GM06990 (cell line): ENCODE measurements at regions not wholly inside any gene's neighbourhood (a gene's known extent, or its start where the extent isn't known, plus 50 kb on each side); places are given as distances from the start of the nearest gene placed in this dataset.
A peak's percentile ranks its signal among the peaks of the same experiment; 100 is the strongest.

Source experiments
- DNase-seq: peaks from one replicate; pipeline ENCODE4 v3.0.0-alpha.2; 2011; ENCODE audit not compliant: insufficient read length; ENCODE audit errors: extremely low read depth
- H3K27me3 ChIP-seq: replicated peaks from 2 replicates; pipeline ENCODE4 v1.6.0; 2011; ENCODE audit warnings: low read length; ENCODE audit not compliant: control insufficient read depth, insufficient read depth
- H3K36me3 ChIP-seq: 2 replicates; pipeline ENCODE4 v1.5.1; 2011; ENCODE audit warnings: low read length; ENCODE audit not compliant: control insufficient read depth, insufficient read depth
- H3K4me3 ChIP-seq: replicated peaks from 2 replicates; pipeline ENCODE4 v1.5.1; 2011; ENCODE audit warnings: low read depth, mild to moderate bottlenecking, control low read depth, low read length
- TF ChIP-seq, protein P1 (sequence below): IDR thresholded peaks from 2 replicates; pipeline ENCODE4 v1.5.1; 2011; ENCODE audit warnings: low read length, control low read depth, mild to moderate bottlenecking, inconsistent platforms; ENCODE audit not compliant: insufficient read depth, poor library complexity, severe bottlenecking

DNA sequence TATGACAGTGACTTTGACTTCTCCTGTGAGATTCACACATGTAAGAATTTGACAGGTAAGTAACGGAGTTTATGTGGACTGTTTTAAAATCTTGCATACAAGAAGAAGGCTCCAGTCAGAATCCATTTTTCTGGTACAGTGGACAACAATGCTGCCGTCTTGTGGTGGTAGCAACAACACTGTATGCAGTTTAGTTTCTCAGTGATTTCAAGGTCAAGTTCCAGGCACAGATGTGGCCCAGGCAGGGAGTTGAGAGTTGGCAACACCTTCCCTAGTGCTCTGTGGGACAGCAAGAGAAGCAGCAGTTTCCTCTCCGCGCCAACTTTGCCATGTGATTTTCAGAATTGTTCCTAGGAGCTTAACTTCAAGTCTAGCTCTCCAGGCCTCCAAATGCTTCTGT, 56.0 kb upstream of the STPG2 start:
- DNase-seq = no peak
- Histone ChIP-seq H3K36me3 (no peaks in the 10 kb centered on the region), H3K27me3 (no peaks in the 10 kb centered on the region), H3K4me3 (no peak overlapping the region)
- TF ChIP-seq, protein P1, sequence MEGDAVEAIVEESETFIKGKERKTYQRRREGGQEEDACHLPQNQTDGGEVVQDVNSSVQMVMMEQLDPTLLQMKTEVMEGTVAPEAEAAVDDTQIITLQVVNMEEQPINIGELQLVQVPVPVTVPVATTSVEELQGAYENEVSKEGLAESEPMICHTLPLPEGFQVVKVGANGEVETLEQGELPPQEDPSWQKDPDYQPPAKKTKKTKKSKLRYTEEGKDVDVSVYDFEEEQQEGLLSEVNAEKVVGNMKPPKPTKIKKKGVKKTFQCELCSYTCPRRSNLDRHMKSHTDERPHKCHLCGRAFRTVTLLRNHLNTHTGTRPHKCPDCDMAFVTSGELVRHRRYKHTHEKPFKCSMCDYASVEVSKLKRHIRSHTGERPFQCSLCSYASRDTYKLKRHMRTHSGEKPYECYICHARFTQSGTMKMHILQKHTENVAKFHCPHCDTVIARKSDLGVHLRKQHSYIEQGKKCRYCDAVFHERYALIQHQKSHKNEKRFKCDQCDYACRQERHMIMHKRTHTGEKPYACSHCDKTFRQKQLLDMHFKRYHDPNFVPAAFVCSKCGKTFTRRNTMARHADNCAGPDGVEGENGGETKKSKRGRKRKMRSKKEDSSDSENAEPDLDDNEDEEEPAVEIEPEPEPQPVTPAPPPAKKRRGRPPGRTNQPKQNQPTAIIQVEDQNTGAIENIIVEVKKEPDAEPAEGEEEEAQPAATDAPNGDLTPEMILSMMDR = peak; percentile 6

DNA sequence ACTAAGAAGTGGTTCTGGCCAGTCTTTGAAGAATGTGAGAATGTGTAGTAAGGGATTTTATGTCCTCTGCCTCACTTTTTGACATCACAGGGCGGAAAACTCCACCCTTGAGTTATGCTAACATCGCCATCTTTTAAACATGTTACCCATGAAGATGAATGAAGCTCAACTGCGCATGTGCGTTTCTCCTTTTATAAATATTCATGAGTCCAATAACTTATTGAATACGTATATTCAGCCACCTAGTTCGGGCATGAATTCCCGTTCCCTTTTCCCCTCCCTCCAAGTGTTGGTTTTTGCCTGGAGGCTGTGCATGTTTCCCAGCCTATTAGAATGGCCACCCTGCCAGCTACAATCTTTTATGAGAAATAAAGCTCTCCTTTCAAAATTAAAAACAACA, 51.7 kb upstream of the STPG2 start:
- DNase-seq = no peak
- H3K36me3 ChIP-seq = no peaks in the 10 kb centered on the region
- TF ChIP-seq, protein P1 = no peak
- H3K4me3 ChIP-seq = no peak overlapping the region
- H3K27me3 ChIP-seq = no peaks in the 10 kb centered on the region

DNA sequence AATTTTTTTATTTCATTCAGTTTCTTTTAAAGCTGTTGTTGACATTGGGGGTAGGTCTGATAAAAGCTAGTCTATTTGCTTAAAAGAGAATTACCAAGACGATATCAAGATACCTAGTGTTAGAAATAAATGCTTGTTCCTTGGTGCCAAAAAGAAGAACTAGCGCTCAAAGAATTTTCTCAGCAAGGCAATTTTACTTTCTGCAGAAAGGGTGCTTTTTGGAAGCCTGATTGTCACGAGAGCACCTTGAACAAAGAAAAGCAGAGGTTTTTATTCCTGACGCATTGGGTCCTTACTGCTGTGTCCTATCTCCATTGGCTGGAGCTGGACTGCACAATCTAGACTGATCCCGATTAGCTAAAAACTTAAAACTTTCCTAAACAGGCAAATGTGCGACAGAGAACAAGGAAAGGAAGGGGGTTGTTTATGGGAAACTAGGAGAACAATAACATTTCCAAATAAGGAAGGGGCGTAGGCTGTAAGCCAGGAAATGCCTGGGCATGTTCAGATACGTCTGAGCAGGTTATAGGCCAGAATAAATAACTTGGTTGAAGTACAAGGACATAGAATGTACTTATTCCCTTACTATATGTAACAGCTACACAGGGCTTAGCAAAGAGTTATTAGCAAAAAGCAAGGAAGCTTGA, 50.3 kb upstream of the STPG2 start:
- H3K4me3 ChIP-seq = no peak overlapping the region
- DNase-seq = no peak
- H3K36me3 ChIP-seq = no peaks in the 10 kb centered on the region
- TF ChIP-seq, protein P1 = no peak
- no peaks in the 10 kb centered on the region for H3K27me3 ChIP-seq
